ENCODE measurements at regions not wholly inside any gene's neighbourhood (a gene's known extent, or its start where the extent isn't known, plus 50 kb on each side); places are given as distances from the start of the nearest gene placed in this dataset.

DNA sequence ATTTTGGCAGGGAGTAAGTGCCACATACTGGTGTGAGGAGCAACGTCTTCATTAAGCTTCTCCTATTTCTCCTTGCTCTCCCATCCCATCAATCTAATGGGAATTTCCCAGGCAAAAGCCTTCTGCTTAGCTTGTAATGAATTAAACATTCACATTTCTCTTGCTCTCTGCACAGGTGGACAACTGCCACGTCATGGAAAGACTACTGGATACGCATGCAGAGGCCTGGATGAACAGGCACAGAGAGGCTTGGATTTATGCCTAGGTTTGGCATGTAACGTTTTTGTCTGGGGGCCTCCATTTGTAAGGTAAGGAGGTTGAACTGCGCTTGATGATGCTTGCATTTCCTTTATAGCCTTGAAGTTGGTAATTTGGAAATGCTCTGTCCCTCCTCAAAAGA lies 374.8 kb downstream of the KLF12 start:
- Histone ChIP-seq H3K79me2 (ENCODE audit: insufficient read depth, low read length) (no peaks in the 10 kb centered on the region), H3K4me1 (ENCODE audit: control insufficient read depth in 1 of 2, insufficient read depth in 2 of 2, low read length in 2 of 2) (no peaks in the 10 kb centered on the region), H2AFZ (ENCODE audit: insufficient read depth, low read depth, low read length, poor library complexity, severe bottlenecking) (no peak overlapping the region), H3K27me3 (ENCODE audit: control insufficient read depth in 2 of 2, insufficient read depth in 2 of 2, low read length in 2 of 2) (no peaks in the 10 kb centered on the region), H3K4me2 (replicated peaks; ENCODE audit: extremely low read depth, low read length, poor library complexity, severe bottlenecking) (no peak overlapping the region), H3K9me3 (replicated peaks in 1 of 2; ENCODE audit: control insufficient read depth in 1 of 2, insufficient read depth in 1 of 2, low read length in 2 of 2) (no peaks in the 10 kb centered on the region), H3K9ac (ENCODE audit: insufficient read depth, low read length, poor library complexity, severe bottlenecking) (no peak overlapping the region), H4K20me1 (ENCODE audit: insufficient read depth, low read length) (no peaks in the 10 kb centered on the region), H3K27ac (ENCODE audit: low read depth in 1 of 2, low read length in 2 of 2) (no peak overlapping the region), H3K4me3 (replicated peaks in 1 of 3; ENCODE audit: low read depth in 2 of 3, low read length in 3 of 3) (no peak overlapping the region), H3K36me3 (replicated peaks in 1 of 2; ENCODE audit: control insufficient read depth in 1 of 2, insufficient read depth in 2 of 2, low read length in 2 of 2) (no peaks in the 10 kb centered on the region)
- WGBS (ENCODE audit: insufficient coverage): no CpG with 5 or more reads among the region's 5 CpGs
- TF ChIP-seq, protein P1, sequence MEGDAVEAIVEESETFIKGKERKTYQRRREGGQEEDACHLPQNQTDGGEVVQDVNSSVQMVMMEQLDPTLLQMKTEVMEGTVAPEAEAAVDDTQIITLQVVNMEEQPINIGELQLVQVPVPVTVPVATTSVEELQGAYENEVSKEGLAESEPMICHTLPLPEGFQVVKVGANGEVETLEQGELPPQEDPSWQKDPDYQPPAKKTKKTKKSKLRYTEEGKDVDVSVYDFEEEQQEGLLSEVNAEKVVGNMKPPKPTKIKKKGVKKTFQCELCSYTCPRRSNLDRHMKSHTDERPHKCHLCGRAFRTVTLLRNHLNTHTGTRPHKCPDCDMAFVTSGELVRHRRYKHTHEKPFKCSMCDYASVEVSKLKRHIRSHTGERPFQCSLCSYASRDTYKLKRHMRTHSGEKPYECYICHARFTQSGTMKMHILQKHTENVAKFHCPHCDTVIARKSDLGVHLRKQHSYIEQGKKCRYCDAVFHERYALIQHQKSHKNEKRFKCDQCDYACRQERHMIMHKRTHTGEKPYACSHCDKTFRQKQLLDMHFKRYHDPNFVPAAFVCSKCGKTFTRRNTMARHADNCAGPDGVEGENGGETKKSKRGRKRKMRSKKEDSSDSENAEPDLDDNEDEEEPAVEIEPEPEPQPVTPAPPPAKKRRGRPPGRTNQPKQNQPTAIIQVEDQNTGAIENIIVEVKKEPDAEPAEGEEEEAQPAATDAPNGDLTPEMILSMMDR (IDR thresholded peaks at IDR 0.05): no peak
- H3K9me3 Mint-ChIP-seq: no peaks in the 10 kb centered on the region
- no peak for DNase-seq
- H3K27me3 Mint-ChIP-seq (ENCODE audit: low read depth in 3 of 3): no peaks in the 10 kb centered on the region
- H3K4me3 Mint-ChIP-seq: no peak overlapping the region
- H3K36me3 Mint-ChIP-seq: no peaks in the 10 kb centered on the region
- no peaks in the 10 kb centered on the region for H3K4me1 Mint-ChIP-seq
- intact Hi-C loops (cut with micrococcal nuclease): loop anchor here in 1 of 2 donors (10.0 kb wide), 1 partner anchor 1455 kb away; no protein-coding TSS in a partner anchor
- H3K27ac Mint-ChIP-seq: no peak overlapping the region

DNA sequence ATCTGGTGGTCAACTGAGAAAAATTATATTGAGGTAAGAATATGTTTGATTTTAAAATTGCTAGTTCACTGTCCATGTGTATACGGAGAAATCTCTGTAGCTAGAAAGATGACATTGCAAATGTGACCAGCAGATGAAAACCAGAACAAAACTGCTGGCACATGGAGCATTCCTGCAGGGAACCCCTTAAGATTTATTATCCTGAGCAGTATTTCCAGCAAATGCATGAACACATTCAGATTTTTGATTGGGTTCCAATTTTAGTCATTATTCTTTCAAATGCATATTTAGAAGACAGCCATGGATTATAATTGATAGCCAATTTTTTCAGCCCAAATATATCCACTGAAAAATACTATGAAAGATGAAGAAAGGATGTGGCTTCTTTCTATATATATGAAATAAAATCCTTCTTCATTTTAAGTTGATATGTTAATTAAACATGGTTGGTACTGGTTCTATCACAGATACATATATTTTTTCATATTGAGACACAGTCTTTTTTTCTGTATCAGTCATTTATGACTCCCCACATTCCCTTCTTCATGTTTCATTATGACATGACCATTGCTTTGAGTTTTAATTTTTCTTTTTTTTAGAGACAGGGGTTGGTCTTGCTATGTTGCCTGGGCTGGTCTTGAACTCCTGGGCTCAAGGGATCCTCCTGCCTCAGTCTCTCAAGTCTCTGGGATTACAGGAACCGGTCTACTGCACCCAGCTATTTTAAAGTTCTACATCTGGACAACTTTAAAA lies 376.5 kb downstream of the KLF12 start:
- Histone ChIP-seq H3K36me3 (replicated peaks in 1 of 2; ENCODE audit: control insufficient read depth in 1 of 2, insufficient read depth in 2 of 2, low read length in 2 of 2) (no peaks in the 10 kb centered on the region), H3K4me2 (replicated peaks; ENCODE audit: extremely low read depth, low read length, poor library complexity, severe bottlenecking) (no peak overlapping the region), H3K9me3 (replicated peaks in 1 of 2; ENCODE audit: control insufficient read depth in 1 of 2, insufficient read depth in 1 of 2, low read length in 2 of 2) (no peaks in the 10 kb centered on the region), H3K27me3 (ENCODE audit: control insufficient read depth in 2 of 2, insufficient read depth in 2 of 2, low read length in 2 of 2) (no peaks in the 10 kb centered on the region), H3K79me2 (ENCODE audit: insufficient read depth, low read length) (no peaks in the 10 kb centered on the region), H3K4me3 (replicated peaks in 1 of 3; ENCODE audit: low read depth in 2 of 3, low read length in 3 of 3) (no peak overlapping the region), H3K4me1 (ENCODE audit: control insufficient read depth in 1 of 2, insufficient read depth in 2 of 2, low read length in 2 of 2) (no peaks in the 10 kb centered on the region), H3K27ac (ENCODE audit: low read depth in 1 of 2, low read length in 2 of 2) (no peak overlapping the region), H4K20me1 (ENCODE audit: insufficient read depth, low read length) (no peaks in the 10 kb centered on the region), H3K9ac (ENCODE audit: insufficient read depth, low read length, poor library complexity, severe bottlenecking) (no peak overlapping the region), H2AFZ (ENCODE audit: insufficient read depth, low read depth, low read length, poor library complexity, severe bottlenecking) (no peak overlapping the region)
- H3K4me3 Mint-ChIP-seq: no peak overlapping the region
- no peaks in the 10 kb centered on the region for H3K27me3 Mint-ChIP-seq (ENCODE audit: low read depth in 3 of 3)
- WGBS (ENCODE audit: insufficient coverage): 83% methylated on average over 1 of the region's 2 CpGs
- peak overlapping the region in 1 of 7 donors; percentile 64 for H3K27ac Mint-ChIP-seq
- DNase-seq: no peak
- no peaks in the 10 kb centered on the region for H3K36me3 Mint-ChIP-seq
- H3K4me1 Mint-ChIP-seq: no peaks in the 10 kb centered on the region
- TF ChIP-seq, protein P1 (IDR thresholded peaks at IDR 0.05): no peak
- intact Hi-C loops (cut with micrococcal nuclease): loop anchor here in 1 of 2 donors (10.0 kb wide), 1 partner anchor 1457 kb away; no protein-coding TSS in a partner anchor
- no peaks in the 10 kb centered on the region for H3K9me3 Mint-ChIP-seq

Data from CD14-positive monocyte (primary cell).